IMR-90 (cell line): ENCODE measurements at regions not wholly inside any gene's neighbourhood (a gene's known extent, or its start where the extent isn't known, plus 50 kb on each side); places are given as distances from the start of the nearest gene placed in this dataset.

Experiments
- ATAC-seq: fragments of 200-7000 bp; cut with Tn5 transposase; 2 replicates; pipeline ENCODE4 v1.9.1; 2020; ENCODE audit warnings: low read depth, mild to moderate bottlenecking, moderate library complexity
- BruUV-seq: library from RNA; stranded (reverse); fragments of 400-500 nt; replicated peaks from 2 replicates; lab custom pipeline; 2021; lab: Mats Ljungman, UMichigan
- CTCF ChIA-PET: fragments of 300-600 bp; formaldehyde crosslinking; extraction: SDS; loops from one replicate; lab custom pipeline; 2021; ENCODE audit warnings: antibody characterized with exemption; lab: Yijun Ruan, JAX
- POLR2A ChIA-PET: fragments of 300-600 bp; sonication (Branson Sonifier 250); formaldehyde crosslinking; loops from one replicate; lab custom pipeline; 2022; ENCODE audit warnings: antibody characterized with exemption; ENCODE audit not compliant: unreplicated experiment; lab: Charles Lee
- DNase-seq: peaks from one replicate; pipeline ENCODE4 v3.0.0; 2013
- H2AFZ ChIP-seq: replicated peaks from 2 replicates; pipeline ENCODE3; 2013; ENCODE audit warnings: low read length, mild to moderate bottlenecking; ENCODE audit not compliant: poor library complexity
- H2AK5ac ChIP-seq: 2 replicates; pipeline ENCODE4 v1.6.1; 2013; ENCODE audit warnings: low read depth, low read length, inconsistent platforms
- H2AK9ac ChIP-seq: replicated peaks from 2 replicates; pipeline ENCODE3; 2013; ENCODE audit warnings: mild to moderate bottlenecking, low read depth, low read length, moderate library complexity; ENCODE audit not compliant: poor library complexity
- H2BK120ac ChIP-seq: 2 replicates; pipeline ENCODE4 v1.6.1; 2013; ENCODE audit warnings: low read depth, low read length, inconsistent platforms
- H2BK15ac ChIP-seq: 3 replicates; pipeline ENCODE4 v1.6.1; 2013; ENCODE audit warnings: low read depth, low read length, inconsistent platforms
- H2BK20ac ChIP-seq: 2 replicates; pipeline ENCODE4 v1.6.1; 2013; ENCODE audit warnings: low read depth, mild to moderate bottlenecking, inconsistent platforms, low read length, moderate library complexity
- H2BK5ac ChIP-seq: 2 replicates; pipeline ENCODE4 v1.6.1; 2013; ENCODE audit warnings: mild to moderate bottlenecking, low read depth, low read length, inconsistent platforms; ENCODE audit not compliant: poor library complexity, severe bottlenecking
- H3K14ac ChIP-seq: replicated peaks from 2 replicates; pipeline ENCODE4 v1.6.1; 2013; ENCODE audit warnings: low read depth, low read length, inconsistent platforms
- H3K18ac ChIP-seq: 2 replicates; pipeline ENCODE4 v1.6.1; 2013; ENCODE audit warnings: low read depth, low read length, control low read depth
- H3K23ac ChIP-seq: 2 replicates; pipeline ENCODE4 v1.6.1; 2013; ENCODE audit warnings: low read depth, low read length, inconsistent platforms
- H3K27ac ChIP-seq: 2 replicates; pipeline ENCODE4 v1.5.1; 2013; ENCODE audit warnings: mild to moderate bottlenecking, control low read depth, low read length; ENCODE audit not compliant: insufficient read depth
- H3K27me3 ChIP-seq: 2 replicates; pipeline ENCODE4 v1.6.1; 2013; ENCODE audit warnings: low read length; ENCODE audit not compliant: control insufficient read depth, insufficient read depth
- H3K36me3 ChIP-seq: 2 replicates; pipeline ENCODE4 v1.6.1; 2013; ENCODE audit warnings: low read length, mixed read lengths; ENCODE audit not compliant: control insufficient read depth, insufficient read depth
- H3K4ac ChIP-seq: 2 replicates; pipeline ENCODE4 v1.6.1; 2013; ENCODE audit warnings: low read depth, low read length, inconsistent platforms
- H3K4me1 ChIP-seq: 2 replicates; pipeline ENCODE4 v1.6.1; 2013; ENCODE audit warnings: low read length, mixed read lengths; ENCODE audit not compliant: control insufficient read depth, insufficient read depth
- H3K4me2 ChIP-seq: 2 replicates; pipeline ENCODE4 v1.6.1; 2013; ENCODE audit warnings: low read depth, mild to moderate bottlenecking, control low read depth, low read length, moderate library complexity
- H3K4me3 ChIP-seq: 2 replicates; pipeline ENCODE4 v1.5.1; 2013; ENCODE audit warnings: low read depth, mild to moderate bottlenecking, control low read depth, low read length, moderate library complexity; ENCODE audit not compliant: insufficient read depth
- H3K56ac ChIP-seq: 2 replicates; pipeline ENCODE4 v1.6.1; 2013; ENCODE audit warnings: low read length, inconsistent platforms; ENCODE audit not compliant: insufficient read depth; ENCODE audit errors: extremely low read depth
- H3K79me1 ChIP-seq, 2 experiments: 2 replicates each; pipeline ENCODE4 v1.6.1; 2013; ENCODE audit warnings: low read length in 2 of 2, inconsistent platforms in 1 of 2, low read depth in 1 of 2
- H3K9ac ChIP-seq: 2 replicates; pipeline ENCODE4 v1.6.1; 2013; ENCODE audit warnings: low read depth, low read length, control low read depth
- H3K9me1 ChIP-seq: 2 replicates; pipeline ENCODE4 v1.6.1; 2013; ENCODE audit warnings: low read length, inconsistent platforms; ENCODE audit not compliant: insufficient read depth
- H3K9me3 ChIP-seq: 2 replicates; pipeline ENCODE4 v1.6.1; 2013; ENCODE audit warnings: low read length; ENCODE audit not compliant: control insufficient read depth, insufficient read depth
- H4K20me1 ChIP-seq: 2 replicates; pipeline ENCODE4 v1.6.1; 2013; ENCODE audit warnings: low read length, inconsistent platforms; ENCODE audit not compliant: insufficient read depth
- H4K5ac ChIP-seq: 2 replicates; pipeline ENCODE4 v1.6.1; 2013; ENCODE audit warnings: mild to moderate bottlenecking, low read depth, low read length, control low read depth
- H4K8ac ChIP-seq, 2 experiments: 2 replicates each; pipeline ENCODE4 v1.6.1; 2013; ENCODE audit warnings: low read depth in 2 of 2, low read length in 2 of 2, control low read depth in 1 of 2, inconsistent platforms in 1 of 2
- H4K91ac ChIP-seq: 2 replicates; pipeline ENCODE4 v1.6.1; 2013; ENCODE audit warnings: low read depth, low read length, inconsistent platforms; ENCODE audit not compliant: insufficient read depth
- BHLHE40 ChIP-seq: fragments of 150-350 bp; IDR thresholded peaks from 2 replicates; pipeline ENCODE4 v1.6.1; 2016; ENCODE audit warnings: mild to moderate bottlenecking, low read depth, low read length
- CEBPB ChIP-seq: IDR thresholded peaks from 2 replicates; pipeline ENCODE4 v1.6.1; 2012; ENCODE audit warnings: low read depth, low read length, improper control_type of control experiment
- CHD1 ChIP-seq: IDR thresholded peaks from 2 replicates; pipeline ENCODE4 v1.6.1; 2012; ENCODE audit warnings: low read depth, low read length, improper control_type of control experiment
- FOS ChIP-seq: fragments of 150-350 bp; IDR thresholded peaks from 2 replicates; pipeline ENCODE4 v1.6.1; 2016; ENCODE audit warnings: low read depth, low read length
- MAFK ChIP-seq: IDR thresholded peaks from 2 replicates; pipeline ENCODE4 v1.6.1; 2012; ENCODE audit warnings: low read depth, low read length, improper control_type of control experiment
- MAZ ChIP-seq: IDR thresholded peaks from 2 replicates; pipeline ENCODE4 v1.6.1; 2012; ENCODE audit warnings: low read depth, mild to moderate bottlenecking, low read length, improper control_type of control experiment, moderate library complexity, borderline replicate concordance
- NFE2L2 ChIP-seq: fragments of 150-350 bp; IDR thresholded peaks from 2 replicates; pipeline ENCODE4 v1.6.1; 2016; ENCODE audit warnings: low read depth, mild to moderate bottlenecking, low read length
- RAD21 ChIP-seq: IDR thresholded peaks from 2 replicates; pipeline ENCODE4 v1.6.1; 2012; ENCODE audit warnings: low read length, improper control_type of control experiment
- RCOR1 ChIP-seq: IDR thresholded peaks from 2 replicates; pipeline ENCODE4 v1.6.1; 2012; ENCODE audit warnings: mild to moderate bottlenecking, low read length, improper control_type of control experiment; ENCODE audit not compliant: insufficient replicate concordance
- SMC3 ChIP-seq: fragments of 150-350 bp; IDR thresholded peaks from 2 replicates; pipeline ENCODE4 v1.6.1; 2016; ENCODE audit warnings: low read depth, mild to moderate bottlenecking, antibody characterized with exemption, low read length, moderate library complexity
- WGBS, 2 experiments: methylation state at CpG; one replicate each; pipeline versions ENCODE4 v1.1.5 to v1.1.7; 2013; ENCODE audit warnings: missing lambda C conversion rate in 2 of 2; ENCODE audit not compliant: insufficient read length in 1 of 2; ENCODE audit errors: extremely low coverage in 2 of 2; 5-methylcytosine and 5-hydroxymethylcytosine counted together
- dilution Hi-C: fragments of 300-500 bp; cut with HindIII; formaldehyde crosslinking; loops from one replicate; pipeline ENCODE4 v1.14.3; 2018; ENCODE audit warnings: low sequenced_read_pairs; ENCODE audit not compliant: unreplicated experiment
- in situ Hi-C: fragments of 300-500 bp; cut with MboI; formaldehyde crosslinking; loops from 3 replicates; pipeline ENCODE4 v1.14.3; 2019; ENCODE audit warnings: low sequenced_read_pairs, inconsistent platforms, mixed read lengths
- intact Hi-C: fragments of 100-400 bp; cut with micrococcal nuclease; formaldehyde crosslinking; loops from 2 replicates; pipeline ENCODE4 v1.10.0; 2022
- TF ChIP-seq, protein P1 (sequence below): fragments of 150-350 bp; IDR thresholded peaks from 2 replicates; pipeline ENCODE4 v1.6.1; 2017; ENCODE audit warnings: mild to moderate bottlenecking, antibody characterized with exemption, low read length, low read depth
- TF ChIP-seq, protein P2 (sequence below): fragments of 150-350 bp; IDR thresholded peaks from 2 replicates; pipeline ENCODE4 v1.6.1; 2016; ENCODE audit warnings: low read depth, mild to moderate bottlenecking, low read length, moderate library complexity, borderline replicate concordance
- TF ChIP-seq, protein P3 (sequence below): conservative IDR thresholded peaks from 2 replicates; pipeline ENCODE4 v1.5.1; 2012; ENCODE audit warnings: mild to moderate bottlenecking, low read depth, low read length, improper control_type of control experiment

DNA sequence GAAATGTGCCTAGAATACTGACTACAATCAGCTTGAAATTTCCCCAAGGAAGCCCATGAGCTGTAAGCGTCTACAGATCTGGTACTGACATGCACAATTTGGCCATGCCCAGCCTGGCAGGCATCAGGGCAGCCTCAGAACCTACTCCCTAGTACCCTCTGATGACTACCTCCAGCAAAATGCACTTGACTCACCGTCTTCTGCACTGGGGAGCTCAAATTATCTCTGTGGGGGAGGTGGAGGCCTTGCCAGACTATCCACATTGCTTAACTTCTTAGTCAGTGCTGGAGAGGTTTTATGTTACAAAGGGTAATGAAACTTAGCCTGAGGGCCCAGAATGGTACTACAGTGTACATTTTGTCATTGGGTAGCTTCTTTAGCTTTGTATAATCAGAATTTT, 126.0 kb upstream of the ADGRF1 start:
- H3K14ac ChIP-seq = peak overlapping the region; percentile 41
- WGBS, 2 experiments = no CpG with 5 or more reads among the region's 2 CpGs
- peaks cover 17% of the 10 kb centered on the region for H3K4me1 ChIP-seq
- H3K18ac ChIP-seq = peak overlapping the region; percentile 41; the same call in 1 of the 2 replicates
- peak overlapping the region; percentile 95 for H2BK5ac ChIP-seq
- H3K79me1 ChIP-seq = no peaks in the 10 kb centered on the region
- dilution Hi-C loops (no loop called here), in situ Hi-C loops (no loop called here), intact Hi-C loops (loop anchor here (1.0 to 5.0 kb wide), 3 partner anchors 33 to 141 kb away; partner anchors contain the start of gene TNFRSF21)
- H2AK5ac ChIP-seq = peak overlapping the region; percentile 94; the same call in 1 of the 2 replicates
- no TSS peak for BruUV-seq
- DNase-seq = peak; percentile 98
- no peak overlapping the region for H3K4me3 ChIP-seq
- no peaks in the 10 kb centered on the region for H4K20me1 ChIP-seq
- H2BK20ac ChIP-seq = peak overlapping the region; percentile 97
- peaks cover 7% of the 10 kb centered on the region; the same call in 1 of the 2 replicates for H3K9me1 ChIP-seq
- H3K9ac ChIP-seq = no peak overlapping the region
- H3K36me3 ChIP-seq = no peaks in the 10 kb centered on the region
- POLR2A ChIA-PET = interaction anchor here (0.5 kb wide), 1 partner anchor 139 kb away, joined by 8 read pairs; no protein-coding TSS in a partner anchor
- H2AK9ac ChIP-seq = no peak overlapping the region
- H2BK15ac ChIP-seq = peak overlapping the region; percentile 92; the same call in 1 of the 3 replicates
- peak overlapping the region; percentile 92 for H3K27ac ChIP-seq
- peak overlapping the region; percentile 97 for H3K4ac ChIP-seq
- H2BK120ac ChIP-seq = peak overlapping the region; percentile 97
- no peak overlapping the region; the same call in 1 of the 2 replicates for H4K5ac ChIP-seq
- no peak overlapping the region; the same call in 1 of the 2 replicates for H3K56ac ChIP-seq
- CTCF ChIA-PET = interaction anchor here (0.6 to 1.0 kb wide), 3 partner anchors 9 to 69 kb away, joined by 3 read pairs; no protein-coding TSS in a partner anchor
- H3K27me3 ChIP-seq = no peaks in the 10 kb centered on the region
- peak overlapping the region; percentile 40 to 86 for H4K8ac ChIP-seq
- ATAC-seq = peak; percentile 97
- H2AFZ ChIP-seq = no peak overlapping the region
- H3K9me3 ChIP-seq = no peaks in the 10 kb centered on the region
- H4K91ac ChIP-seq = peak overlapping the region; percentile 78; the same call in 1 of the 2 replicates
- H3K4me2 ChIP-seq = peak overlapping the region; percentile 50; the same call in 1 of the 2 replicates
- TF ChIP-seq MAFK (0 out of 2 replicates have a peak, but pooled peaks have one; percentile 19), RCOR1 (peak; percentile 94), MAZ (peak; percentile 50; the same call in 1 of the 2 replicates), CHD1 (no peak), BHLHE40 (peak; percentile 59), FOS (peak; percentile 96), SMC3 (peak; percentile 25; the same call in 1 of the 2 replicates), NFE2L2 (no peak), CEBPB (peak; percentile 98), RAD21 (no peak; the same call in 1 of the 2 replicates)
- TF ChIP-seq, protein P1, sequence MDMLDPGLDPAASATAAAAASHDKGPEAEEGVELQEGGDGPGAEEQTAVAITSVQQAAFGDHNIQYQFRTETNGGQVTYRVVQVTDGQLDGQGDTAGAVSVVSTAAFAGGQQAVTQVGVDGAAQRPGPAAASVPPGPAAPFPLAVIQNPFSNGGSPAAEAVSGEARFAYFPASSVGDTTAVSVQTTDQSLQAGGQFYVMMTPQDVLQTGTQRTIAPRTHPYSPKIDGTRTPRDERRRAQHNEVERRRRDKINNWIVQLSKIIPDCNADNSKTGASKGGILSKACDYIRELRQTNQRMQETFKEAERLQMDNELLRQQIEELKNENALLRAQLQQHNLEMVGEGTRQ = no peak
- TF ChIP-seq, protein P2, sequence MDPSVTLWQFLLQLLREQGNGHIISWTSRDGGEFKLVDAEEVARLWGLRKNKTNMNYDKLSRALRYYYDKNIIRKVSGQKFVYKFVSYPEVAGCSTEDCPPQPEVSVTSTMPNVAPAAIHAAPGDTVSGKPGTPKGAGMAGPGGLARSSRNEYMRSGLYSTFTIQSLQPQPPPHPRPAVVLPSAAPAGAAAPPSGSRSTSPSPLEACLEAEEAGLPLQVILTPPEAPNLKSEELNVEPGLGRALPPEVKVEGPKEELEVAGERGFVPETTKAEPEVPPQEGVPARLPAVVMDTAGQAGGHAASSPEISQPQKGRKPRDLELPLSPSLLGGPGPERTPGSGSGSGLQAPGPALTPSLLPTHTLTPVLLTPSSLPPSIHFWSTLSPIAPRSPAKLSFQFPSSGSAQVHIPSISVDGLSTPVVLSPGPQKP = no peak
- TF ChIP-seq, protein P3, sequence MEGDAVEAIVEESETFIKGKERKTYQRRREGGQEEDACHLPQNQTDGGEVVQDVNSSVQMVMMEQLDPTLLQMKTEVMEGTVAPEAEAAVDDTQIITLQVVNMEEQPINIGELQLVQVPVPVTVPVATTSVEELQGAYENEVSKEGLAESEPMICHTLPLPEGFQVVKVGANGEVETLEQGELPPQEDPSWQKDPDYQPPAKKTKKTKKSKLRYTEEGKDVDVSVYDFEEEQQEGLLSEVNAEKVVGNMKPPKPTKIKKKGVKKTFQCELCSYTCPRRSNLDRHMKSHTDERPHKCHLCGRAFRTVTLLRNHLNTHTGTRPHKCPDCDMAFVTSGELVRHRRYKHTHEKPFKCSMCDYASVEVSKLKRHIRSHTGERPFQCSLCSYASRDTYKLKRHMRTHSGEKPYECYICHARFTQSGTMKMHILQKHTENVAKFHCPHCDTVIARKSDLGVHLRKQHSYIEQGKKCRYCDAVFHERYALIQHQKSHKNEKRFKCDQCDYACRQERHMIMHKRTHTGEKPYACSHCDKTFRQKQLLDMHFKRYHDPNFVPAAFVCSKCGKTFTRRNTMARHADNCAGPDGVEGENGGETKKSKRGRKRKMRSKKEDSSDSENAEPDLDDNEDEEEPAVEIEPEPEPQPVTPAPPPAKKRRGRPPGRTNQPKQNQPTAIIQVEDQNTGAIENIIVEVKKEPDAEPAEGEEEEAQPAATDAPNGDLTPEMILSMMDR = no peak
- no peak overlapping the region; the same call in 1 of the 2 replicates for H3K23ac ChIP-seq
